Body of pancreas (tissue), 4 donors: ENCODE measurements at regions not wholly inside any gene's neighbourhood (a gene's known extent, or its start where the extent isn't known, plus 50 kb on each side); places are given as distances from the start of the nearest gene placed in this dataset.
"Not testable (repeated sequence)": the region's sequence is repeated elsewhere in the genome, so short reads cannot be mapped to it uniquely, and the experiment has no call there.

Experiments
- ATAC-seq: fragments of 150-250 bp; one replicate; pipeline ENCODE4 v1.9.1; 2016
- DNase-seq, 4 donors: peaks; one replicate each; pipeline ENCODE4 v3.0.0-alpha.2; 2019
- H3K27ac ChIP-seq, 4 donors: fragments of 200-600 bp; sonication (generic); 1 replicate in 3 of 4; 2 replicates in 1 of 4; pipeline versions ENCODE4 v1.5.1 to v1.6.1; 2016 to 2019; ENCODE audit warnings: mild to moderate bottlenecking in 1 of 4, mixed read lengths in 1 of 4, moderate library complexity in 1 of 4
- H3K27me3 ChIP-seq, 2 donors: fragments of 200-600 bp; sonication (generic); one replicate each; pipeline ENCODE4 v1.6.0; 2016; ENCODE audit warnings: mild to moderate bottlenecking in 1 of 2
- H3K36me3 ChIP-seq, 2 donors: fragments of 200-600 bp; sonication (generic); replicated peaks in 1 of 2; 2 replicates each; pipeline ENCODE4 v1.5.1; 2016; ENCODE audit warnings: low read depth in 2 of 2; ENCODE audit not compliant: insufficient read depth in 1 of 2
- H3K4me1 ChIP-seq: fragments of 200-600 bp; sonication (generic); one replicate; pipeline ENCODE4 v1.6.0; 2016
- H3K4me3 ChIP-seq, 2 donors: fragments of 200-600 bp; sonication (generic); 1 replicate in 1 of 2; 2 replicates in 1 of 2; pipeline ENCODE4 v1.5.1; 2016 to 2019
- H3K9me3 ChIP-seq, 3 donors: fragments of 200-600 bp; sonication (generic); 1 replicate in 2 of 3; 2 replicates in 1 of 3; pipeline ENCODE4 v1.5.1; 2016
- CTCF ChIP-seq, 7 experiments: fragments of 450-650 bp in 4 of 7; fragments of 200-600 bp in 3 of 7; sonication (generic) in 3 of 7; IDR thresholded peaks; one replicate each; pipeline ENCODE4 v1.5.1; 2016 to 2019; ENCODE audit warnings: antibody characterized with exemption in 7 of 7
- POLR2A ChIP-seq, 3 donors: fragments of 450-650 bp; IDR thresholded peaks; one replicate each; pipeline ENCODE4 v1.6.1; 2016; ENCODE audit warnings: antibody characterized with exemption in 3 of 3, mild to moderate bottlenecking in 2 of 3
- WGBS, 2 donors: methylation state at CpG; one replicate each; pipeline ENCODE4 v1.1.5; 2017; 5-methylcytosine and 5-hydroxymethylcytosine counted together
- intact Hi-C: fragments of 100-400 bp; cut with DNase I; formaldehyde crosslinking; loops from one replicate; pipeline ENCODE4 v1.15.1; 2023

- no peaks in the 10 kb centered on the region for H3K36me3 ChIP-seq
- intact Hi-C loops, result no loop called here
- no peaks in the 10 kb centered on the region for H3K9me3 ChIP-seq
- no peak for DNase-seq
- H3K4me1 ChIP-seq, result no peaks in the 10 kb centered on the region
- WGBS, 2 donors, result 78 to 81% methylated on average over 10 of the region's 10 CpGs
- no peak for TF ChIP-seq POLR2A (IDR thresholded peaks at IDR 0.05)
- no peak for TF ChIP-seq CTCF (IDR thresholded peaks at IDR 0.05)
- no peak overlapping the region for H3K4me3 ChIP-seq
- ATAC-seq, result no peak
- no peaks in the 10 kb centered on the region for H3K27me3 ChIP-seq
- no peak overlapping the region for H3K27ac ChIP-seq
Measured at GRCh38 chr3:130828948-130829947, 64.6 kb upstream of the ATP2C1 start.

- Histone ChIP-seq H3K4me3 (no peak overlapping the region), H3K36me3 (no peaks in the 10 kb centered on the region), H3K9me3 (no peaks in the 10 kb centered on the region), H3K27me3 (no peaks in the 10 kb centered on the region), H3K27ac (no peak overlapping the region), H3K4me1 (no peaks in the 10 kb centered on the region)
- intact Hi-C loops, result no loop called here
- WGBS, 2 donors, result 39 to 42% methylated on average over 10 of the region's 10 CpGs
- peak in 3 of 4 donors; percentile 17 to 56 (median 38) for DNase-seq
- no peak for TF ChIP-seq POLR2A (IDR thresholded peaks at IDR 0.05)
- TF ChIP-seq CTCF (IDR thresholded peaks at IDR 0.05), result no peak
- no peak for ATAC-seq
Measured at GRCh38 chr3:130831719-130832400, 62.0 kb upstream of the ATP2C1 start.

GRCh38 chr3:130832401-130832746, 61.5 kb upstream of the ATP2C1 start:
- 63 to 71% methylated on average over 6 to 9 of the region's 9 CpGs for WGBS, 2 donors
- DNase-seq, H3K4me1 ChIP-seq, intact Hi-C loops, H3K9me3 ChIP-seq, H3K27ac ChIP-seq, ATAC-seq, H3K4me3 ChIP-seq, H3K27me3 ChIP-seq, H3K36me3 ChIP-seq: not testable (repeated sequence)

- no peak overlapping the region for H3K4me3 ChIP-seq
- H3K9me3 ChIP-seq, result no peaks in the 10 kb centered on the region
- no peaks in the 10 kb centered on the region for H3K36me3 ChIP-seq
- no peak for DNase-seq
- H3K27me3 ChIP-seq, result no peaks in the 10 kb centered on the region
- TF ChIP-seq CTCF (IDR thresholded peaks at IDR 0.05), result no peak
- TF ChIP-seq POLR2A (IDR thresholded peaks at IDR 0.05), result no peak
- intact Hi-C loops, result no loop called here
- no peak overlapping the region for H3K27ac ChIP-seq
- ATAC-seq, result no peak
- H3K4me1 ChIP-seq, result no peaks in the 10 kb centered on the region
Measured at GRCh38 chr3:130834476-130834875, 59.4 kb upstream of the ATP2C1 start.

GRCh38 chr3:130835483-130835882, 58.4 kb upstream of the ATP2C1 start:
- WGBS, 2 donors, result 92 to 96% methylated on average over 4 of the region's 4 CpGs
- Histone ChIP-seq H3K36me3 (no peaks in the 10 kb centered on the region), H3K27me3 (no peaks in the 10 kb centered on the region), H3K4me1 (no peaks in the 10 kb centered on the region), H3K27ac (no peak overlapping the region), H3K4me3 (no peak overlapping the region), H3K9me3 (no peaks in the 10 kb centered on the region)
- DNase-seq, result no peak
- ATAC-seq, result no peak
- TF ChIP-seq CTCF (IDR thresholded peaks at IDR 0.05), result no peak
- no peak for TF ChIP-seq POLR2A (IDR thresholded peaks at IDR 0.05)
- intact Hi-C loops, result no loop called here
